GM06990 (cell line): ENCODE measurements at regions not wholly inside any gene's neighbourhood (a gene's known extent, or its start where the extent isn't known, plus 50 kb on each side); places are given as distances from the start of the nearest gene placed in this dataset.

ENCODE experiments used
- DNase-seq: peaks from one replicate; pipeline ENCODE4 v3.0.0-alpha.2; 2011; ENCODE audit not compliant: insufficient read length; ENCODE audit errors: extremely low read depth
- H3K27me3 ChIP-seq: replicated peaks from 2 replicates; pipeline ENCODE4 v1.6.0; 2011; ENCODE audit warnings: low read length; ENCODE audit not compliant: control insufficient read depth, insufficient read depth
- H3K36me3 ChIP-seq: 2 replicates; pipeline ENCODE4 v1.5.1; 2011; ENCODE audit warnings: low read length; ENCODE audit not compliant: control insufficient read depth, insufficient read depth
- H3K4me3 ChIP-seq: replicated peaks from 2 replicates; pipeline ENCODE4 v1.5.1; 2011; ENCODE audit warnings: low read depth, mild to moderate bottlenecking, control low read depth, low read length
- CTCF ChIP-seq: IDR thresholded peaks from 2 replicates; pipeline ENCODE4 v1.5.1; 2011; ENCODE audit warnings: low read length, control low read depth, mild to moderate bottlenecking, inconsistent platforms; ENCODE audit not compliant: insufficient read depth, poor library complexity, severe bottlenecking

GRCh38 chr10:1972406-1972805 is 235.1 kb upstream of the ADARB2 start:
- H3K36me3 ChIP-seq, result no peaks in the 10 kb centered on the region; the same call in 1 of the 2 replicates
- no peak for TF ChIP-seq CTCF
- H3K4me3 ChIP-seq, result no peak overlapping the region
- H3K27me3 ChIP-seq, result no peaks in the 10 kb centered on the region
- DNase-seq, result no peak

GRCh38 chr10:1968257-1969033 is 231.1 kb upstream of the ADARB2 start:
- no peaks in the 10 kb centered on the region for H3K27me3 ChIP-seq

GRCh38 chr10:1966712-1967376 is 229.5 kb upstream of the ADARB2 start:
- Histone ChIP-seq H3K36me3 (no peaks in the 10 kb centered on the region; the same call in 1 of the 2 replicates), H3K4me3 (no peak overlapping the region), H3K27me3 (no peaks in the 10 kb centered on the region; the same call in 1 of the 2 replicates)
- DNase-seq, result no peak
- no peak for TF ChIP-seq CTCF

More at GRCh38 chr10:1968257-1969033, 231.1 kb upstream of the ADARB2 start:
- H3K4me3 ChIP-seq, result no peak overlapping the region
- DNase-seq, result no peak
- H3K36me3 ChIP-seq, result no peaks in the 10 kb centered on the region; the same call in 1 of the 2 replicates
- TF ChIP-seq CTCF, result no peak

GRCh38 chr10:1964476-1964875 is 227.2 kb upstream of the ADARB2 start:
- no peaks in the 10 kb centered on the region; the same call in 1 of the 2 replicates for H3K27me3 ChIP-seq
- DNase-seq, result no peak
- TF ChIP-seq CTCF, result no peak
- no peak overlapping the region for H3K4me3 ChIP-seq
- H3K36me3 ChIP-seq, result no peaks in the 10 kb centered on the region

- Histone ChIP-seq H3K4me3 (no peak overlapping the region), H3K36me3 (no peaks in the 10 kb centered on the region), H3K27me3 (no peaks in the 10 kb centered on the region; the same call in 1 of the 2 replicates)
- DNase-seq, result no peak
- TF ChIP-seq CTCF, result no peak
These were observed 226.0 kb upstream of the ADARB2 start for GRCh38 chr10:1963341-1963740.
